ENCODE measurements at regions not wholly inside any gene's neighbourhood (a gene's known extent, or its start where the extent isn't known, plus 50 kb on each side); places are given as distances from the start of the nearest gene placed in this dataset.

GRCh38 chr2:228268756-228269155, 87.3 kb upstream of the SPHKAP start:
- no peak for TF ChIP-seq ZNF70 (CRISPR knock-in tag; IDR thresholded peaks at IDR 0.05)
- TF ChIP-seq PPARA (CRISPR knock-in tag; IDR thresholded peaks at IDR 0.05; ENCODE audit: borderline replicate concordance), result no peak
- no peak for TF ChIP-seq BACH2 (CRISPR knock-in tag; IDR thresholded peaks at IDR 0.05; ENCODE audit: borderline replicate concordance)

Measured in SK-N-SH treated with all-trans-retinoic acid at 6 μM for 48 hours (cell line).